H1 (cell line): ENCODE measurements at regions not wholly inside any gene's neighbourhood (a gene's known extent, or its start where the extent isn't known, plus 50 kb on each side); places are given as distances from the start of the nearest gene placed in this dataset.

Experiments
- CTCF ChIA-PET: fragments of 300-600 bp; sonication (Branson Sonifier 250); formaldehyde crosslinking; loops from one replicate; lab custom pipeline; 2021; ENCODE audit not compliant: partially characterized antibody; lab: Charles Lee
- POLR2A ChIA-PET: fragments of 300-600 bp; sonication (Branson Sonifier 250); formaldehyde crosslinking; loops from one replicate; lab custom pipeline; 2021; ENCODE audit warnings: inconsistent platforms; ENCODE audit not compliant: partially characterized antibody; lab: Charles Lee
- DNase-seq, 2 experiments: peaks; one replicate each; pipeline versions ENCODE4 v3.0.0 to v3.0.0-alpha.2; 2010 to 2022; ENCODE audit warnings: low spot score in 2 of 2, low read depth in 1 of 2, mixed read lengths in 1 of 2
- FAIRE-seq: peaks from 2 replicates; lab custom pipeline; 2011; peaks lifted over from hg19 to GRCh38; lab: Jason Lieb, UNC
- H2AFZ ChIP-seq: 2 replicates; pipeline ENCODE4 v1.8.1; 2012; ENCODE audit warnings: low read length, inconsistent platforms
- H2AK5ac ChIP-seq: 2 replicates; pipeline ENCODE4 v1.6.1; 2013; ENCODE audit warnings: low read depth, low read length
- H2BK120ac ChIP-seq: replicated peaks from 2 replicates; pipeline ENCODE3; 2013; ENCODE audit warnings: low read depth, low read length, inconsistent platforms
- H2BK12ac ChIP-seq: 2 replicates; pipeline ENCODE4 v1.6.1; 2013; ENCODE audit warnings: low read depth, low read length
- H2BK15ac ChIP-seq: 2 replicates; pipeline ENCODE4 v1.6.1; 2013; ENCODE audit warnings: low read length
- H2BK20ac ChIP-seq: 2 replicates; pipeline ENCODE4 v1.6.1; 2013; ENCODE audit warnings: low read length
- H2BK5ac ChIP-seq: 2 replicates; pipeline ENCODE4 v1.6.1; 2013; ENCODE audit warnings: low read depth, low read length
- H3K14ac ChIP-seq: 2 replicates; pipeline ENCODE4 v1.6.1; 2013; ENCODE audit warnings: inconsistent platforms; ENCODE audit not compliant: insufficient read length
- H3K18ac ChIP-seq: 2 replicates; pipeline ENCODE4 v1.6.1; 2013; ENCODE audit warnings: low read length; ENCODE audit errors: extremely low read depth
- H3K23ac ChIP-seq: 2 replicates; pipeline ENCODE4 v1.6.1; 2013; ENCODE audit warnings: inconsistent platforms; ENCODE audit not compliant: insufficient read length
- H3K23me2 ChIP-seq: 2 replicates; pipeline ENCODE4 v1.6.1; 2013; ENCODE audit warnings: low read depth, low read length
- H3K27ac ChIP-seq: 2 replicates; pipeline ENCODE4 v1.6.1; 2011; ENCODE audit warnings: low read depth, low read length, inconsistent platforms
- H3K27me3 ChIP-seq, 4 experiments: replicated peaks in 1 of 4; 1 replicate in 1 of 4; 2 replicates in 3 of 4; pipeline versions ENCODE4 v1.6.1 to v1.8.1; 2011 to 2013; ENCODE audit warnings: low read length in 3 of 4, mild to moderate bottlenecking in 3 of 4, inconsistent platforms in 2 of 4, mixed read lengths in 2 of 4, moderate library complexity in 1 of 4; ENCODE audit not compliant: control insufficient read depth in 3 of 4, insufficient read depth in 3 of 4; ENCODE audit errors: extremely low read depth in 1 of 4
- H3K36me3 ChIP-seq, 4 experiments: 2 replicates each; pipeline versions ENCODE4 v1.6.1 to v1.8.1; 2011 to 2013; ENCODE audit warnings: mild to moderate bottlenecking in 4 of 4, low read length in 3 of 4, moderate library complexity in 2 of 4, control low read depth in 1 of 4, inconsistent platforms in 1 of 4; ENCODE audit not compliant: insufficient read depth in 4 of 4, control insufficient read depth in 2 of 4
- H3K4ac ChIP-seq: replicated peaks from 2 replicates; pipeline ENCODE3; 2013; ENCODE audit warnings: low read length, low read depth, mixed read lengths, inconsistent platforms; ENCODE audit not compliant: insufficient read length
- H3K4me1 ChIP-seq, 4 experiments: replicated peaks in 1 of 4; 1 replicate in 1 of 4; 2 replicates in 3 of 4; pipeline versions ENCODE4 v1.6.1 to v1.8.1; 2011 to 2013; ENCODE audit warnings: low read length in 3 of 4, inconsistent platforms in 2 of 4, mixed read lengths in 1 of 4; ENCODE audit not compliant: insufficient read depth in 4 of 4, control insufficient read depth in 3 of 4
- H3K4me2 ChIP-seq, 2 experiments: 2 replicates each; pipeline versions ENCODE4 v1.6.1 to v1.8.1; 2011 to 2013; ENCODE audit warnings: low read depth in 2 of 2, low read length in 2 of 2, control low read depth in 1 of 2, inconsistent platforms in 1 of 2, mild to moderate bottlenecking in 1 of 2; ENCODE audit not compliant: insufficient read depth in 1 of 2
- H3K4me3 ChIP-seq, 4 experiments: fragments of 200-600, 300-600 bp in 1 of 4; sonication (generic), shearing (Covaris generic), sonication (Bioruptor Twin) in 1 of 4; 2 replicates each; pipeline versions ENCODE4 v1.5.1 to v1.8.1; 2011 to 2016; ENCODE audit warnings: low read length in 4 of 4, low read depth in 3 of 4, control low read depth in 2 of 4, inconsistent platforms in 2 of 4, mild to moderate bottlenecking in 2 of 4, mixed read lengths in 1 of 4, moderate library complexity in 1 of 4; ENCODE audit not compliant: insufficient read depth in 2 of 4; ENCODE audit errors: extremely low read depth in 1 of 4
- H3K56ac ChIP-seq: replicated peaks from 2 replicates; pipeline ENCODE3; 2013; ENCODE audit warnings: low read depth, mild to moderate bottlenecking, mixed read lengths, low read length, inconsistent platforms; ENCODE audit not compliant: insufficient read length
- H3K79me1 ChIP-seq: 2 replicates; pipeline ENCODE4 v1.6.1; 2013; ENCODE audit warnings: low read depth, low read length, control low read depth
- H3K79me2 ChIP-seq, 2 experiments: 2 replicates each; pipeline versions ENCODE4 v1.6.1 to v1.8.1; 2012 to 2013; ENCODE audit warnings: low read length in 2 of 2, mild to moderate bottlenecking in 2 of 2, inconsistent platforms in 1 of 2; ENCODE audit not compliant: insufficient read depth in 2 of 2, control insufficient read depth in 1 of 2
- H3K9ac ChIP-seq, 4 experiments: replicated peaks in 1 of 4; 1 replicate in 1 of 4; 2 replicates in 3 of 4; pipeline versions ENCODE4 v1.6.1 to v1.8.1; 2011 to 2013; ENCODE audit warnings: low read depth in 3 of 4, low read length in 3 of 4, control low read depth in 2 of 4, mild to moderate bottlenecking in 2 of 4, moderate library complexity in 2 of 4, inconsistent platforms in 1 of 4; ENCODE audit errors: extremely low read depth in 1 of 4
- H3K9me3 ChIP-seq, 2 experiments: 2 replicates each; pipeline versions ENCODE4 v1.6.1 to v1.8.1; 2012 to 2013; ENCODE audit warnings: mild to moderate bottlenecking in 2 of 2, moderate library complexity in 2 of 2, control low read depth in 1 of 2, inconsistent platforms in 1 of 2, low read depth in 1 of 2, low read length in 1 of 2, mixed read lengths in 1 of 2; ENCODE audit not compliant: insufficient read depth in 2 of 2
- H4K20me1 ChIP-seq, 2 experiments: replicated peaks in 1 of 2; 2 replicates each; pipeline versions ENCODE3 to v1.8.1; 2011 to 2013; ENCODE audit warnings: inconsistent platforms in 2 of 2, low read length in 2 of 2, mild to moderate bottlenecking in 1 of 2; ENCODE audit not compliant: insufficient read depth in 2 of 2, control insufficient read depth in 1 of 2
- H4K5ac ChIP-seq: 2 replicates; pipeline ENCODE4 v1.6.1; 2013; ENCODE audit warnings: low read length, low read depth, mixed read lengths, inconsistent platforms; ENCODE audit not compliant: insufficient read length
- H4K8ac ChIP-seq: 2 replicates; pipeline ENCODE4 v1.8.0; 2013; ENCODE audit warnings: mild to moderate bottlenecking, moderate library complexity, low read length, inconsistent platforms; ENCODE audit not compliant: insufficient read depth; ENCODE audit errors: extremely low read depth
- H4K91ac ChIP-seq: replicated peaks from 2 replicates; pipeline ENCODE3; 2013; ENCODE audit warnings: low read length, mixed read lengths, inconsistent platforms; ENCODE audit not compliant: insufficient read length
- CREB1 ChIP-seq: IDR thresholded peaks from 2 replicates; pipeline ENCODE4 v1.6.1; 2012; ENCODE audit warnings: inconsistent platforms
- HDAC2 ChIP-seq, 2 experiments: fragments of 300-600 bp in 1 of 2; sonication (generic) in 1 of 2; IDR thresholded peaks; 2 replicates each; pipeline ENCODE4 v1.6.1; 2011 to 2012; ENCODE audit warnings: low read depth in 2 of 2, low read length in 2 of 2, mild to moderate bottlenecking in 2 of 2, moderate library complexity in 2 of 2, borderline replicate concordance in 1 of 2, inconsistent platforms in 1 of 2
- KDM1A ChIP-seq: fragments of 200-600, 300-600 bp; sonication (generic); IDR thresholded peaks from 2 replicates; pipeline ENCODE4 v1.7.1; 2016; ENCODE audit warnings: mild to moderate bottlenecking, low read length, borderline replicate concordance
- KDM4A ChIP-seq: IDR thresholded peaks from one replicate; pipeline ENCODE4 v1.7.1; 2012; ENCODE audit warnings: low read depth, mild to moderate bottlenecking, moderate library complexity, low read length, inconsistent platforms; ENCODE audit not compliant: severe bottlenecking
- TEAD4 ChIP-seq: IDR thresholded peaks from 2 replicates; pipeline ENCODE4 v1.6.1; 2012; ENCODE audit warnings: low read depth, low read length, inconsistent platforms, mixed read lengths
- YY1 ChIP-seq: IDR thresholded peaks from 2 replicates; pipeline ENCODE4 v1.6.1; 2011; ENCODE audit warnings: low read depth, mild to moderate bottlenecking, low read length
- WGBS, 2 experiments: shearing (Covaris generic) in 1 of 2; methylation state at CpG; one replicate each; pipeline versions ENCODE4 v1.1.6 to v1.1.7; 2013 to 2015; ENCODE audit warnings: low lambda C conversion rate in 2 of 2, mixed read lengths in 2 of 2, inconsistent platforms in 1 of 2, low coverage in 1 of 2, missing lambda C conversion rate in 1 of 2; ENCODE audit not compliant: insufficient replicate concordance in 2 of 2, insufficient coverage in 1 of 2, insufficient read length in 1 of 2; ENCODE audit errors: extremely low coverage in 1 of 2, missing lambda C conversion rate in 1 of 2; 5-methylcytosine and 5-hydroxymethylcytosine counted together

DNA sequence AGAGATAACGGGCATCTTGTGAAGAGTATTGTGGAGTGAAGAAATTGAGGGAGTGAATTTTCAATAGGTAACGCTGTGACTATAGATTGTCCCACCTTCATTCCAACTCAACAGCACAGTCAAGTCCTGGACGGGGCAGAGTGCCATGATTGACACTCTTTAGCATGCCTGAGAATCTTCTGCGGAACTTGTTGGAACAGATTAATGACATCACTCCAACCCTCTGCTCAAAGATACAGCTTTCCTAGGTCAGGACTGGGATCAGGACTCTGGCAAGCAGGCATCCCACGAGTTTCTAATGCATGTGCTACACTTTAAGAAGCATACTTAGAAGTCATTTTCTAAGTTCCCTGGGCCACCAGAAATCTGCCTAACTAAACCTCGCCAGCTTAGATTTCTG lies 267.6 kb upstream of the CFAP20DC start:
- H3K36me3 ChIP-seq, result no peaks in the 10 kb centered on the region
- no peak overlapping the region for H3K4me2 ChIP-seq
- H3K79me2 ChIP-seq, result no peaks in the 10 kb centered on the region
- no peak overlapping the region for H2AK5ac ChIP-seq
- H3K56ac ChIP-seq, result no peak overlapping the region
- no peak overlapping the region for H3K27ac ChIP-seq
- no peaks in the 10 kb centered on the region for H3K9me3 ChIP-seq
- ChIA-PET POLR2A (no interaction called here), CTCF (interaction anchor here (1.5 kb wide), 1 partner anchor 9 kb away, joined by 7 read pairs; no protein-coding TSS in a partner anchor)
- no peak overlapping the region for H2BK20ac ChIP-seq
- DNase-seq (no peak), FAIRE-seq (no peak)
- no peak overlapping the region for H4K5ac ChIP-seq
- no peak overlapping the region for H3K9ac ChIP-seq
- WGBS, 2 experiments, result 96% methylated on average over 6 of the region's 6 CpGs; no CpG with 5 or more reads in 1 of the 2 experiments
- H3K79me1 ChIP-seq, result no peaks in the 10 kb centered on the region
- H3K23me2 ChIP-seq, result no peaks in the 10 kb centered on the region
- H4K20me1 ChIP-seq, result no peaks in the 10 kb centered on the region
- no peak overlapping the region for H2BK5ac ChIP-seq
- H3K23ac ChIP-seq, result no peak overlapping the region
- peak overlapping the region; percentile 65 for H2AFZ ChIP-seq
- no peak overlapping the region for H3K18ac ChIP-seq
- H3K4me3 ChIP-seq, result no peak overlapping the region
- H2BK120ac ChIP-seq, result no peak overlapping the region
- no peak for TF ChIP-seq KDM4A
- TF ChIP-seq TEAD4, result no peak
- no peak for TF ChIP-seq HDAC2 (IDR thresholded peaks at IDR 0.05; ENCODE audit: borderline replicate concordance in 1 of 2, low read depth in 2 of 2, low read length in 2 of 2)
- no peak for TF ChIP-seq KDM1A
- TF ChIP-seq CREB1, result no peak
- no peak for TF ChIP-seq YY1
- H3K27me3 ChIP-seq, result no peaks in the 10 kb centered on the region
- H3K14ac ChIP-seq, result no peak overlapping the region
- H4K91ac ChIP-seq, result no peak overlapping the region
- H3K4ac ChIP-seq, result no peak overlapping the region
- no peaks in the 10 kb centered on the region for H3K4me1 ChIP-seq
- no peak overlapping the region for H4K8ac ChIP-seq
- no peak overlapping the region for H2BK15ac ChIP-seq
- H2BK12ac ChIP-seq, result no peak overlapping the region
